ENCODE measurements at regions not wholly inside any gene's neighbourhood (a gene's known extent, or its start where the extent isn't known, plus 50 kb on each side); places are given as distances from the start of the nearest gene placed in this dataset.

DNA sequence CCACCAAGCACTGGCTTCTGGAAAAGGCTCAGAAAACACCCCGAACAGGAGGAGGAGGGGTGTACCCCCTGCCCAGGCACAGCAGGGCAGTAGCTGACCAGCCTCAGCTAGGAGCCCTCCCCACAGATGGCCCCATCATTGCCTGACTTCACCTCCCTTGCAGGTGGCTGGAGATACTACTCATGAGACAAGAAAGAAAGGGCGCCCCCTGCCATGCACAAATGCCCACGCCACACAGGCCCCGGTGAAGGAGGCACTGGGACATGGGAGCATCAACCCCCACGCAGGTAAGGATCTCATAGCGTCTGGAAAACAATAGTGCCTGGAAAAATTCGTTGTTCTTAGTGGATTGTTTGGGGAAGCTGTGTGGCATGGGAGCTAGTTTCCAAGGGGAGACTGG, 240.6 kb downstream of the TFCP2L1 start:
- no peak for TF ChIP-seq EP300 (IDR thresholded peaks at IDR 0.05)
- TF ChIP-seq POLR2A (IDR thresholded peaks at IDR 0.05): no peak
- TF ChIP-seq, protein P1, sequence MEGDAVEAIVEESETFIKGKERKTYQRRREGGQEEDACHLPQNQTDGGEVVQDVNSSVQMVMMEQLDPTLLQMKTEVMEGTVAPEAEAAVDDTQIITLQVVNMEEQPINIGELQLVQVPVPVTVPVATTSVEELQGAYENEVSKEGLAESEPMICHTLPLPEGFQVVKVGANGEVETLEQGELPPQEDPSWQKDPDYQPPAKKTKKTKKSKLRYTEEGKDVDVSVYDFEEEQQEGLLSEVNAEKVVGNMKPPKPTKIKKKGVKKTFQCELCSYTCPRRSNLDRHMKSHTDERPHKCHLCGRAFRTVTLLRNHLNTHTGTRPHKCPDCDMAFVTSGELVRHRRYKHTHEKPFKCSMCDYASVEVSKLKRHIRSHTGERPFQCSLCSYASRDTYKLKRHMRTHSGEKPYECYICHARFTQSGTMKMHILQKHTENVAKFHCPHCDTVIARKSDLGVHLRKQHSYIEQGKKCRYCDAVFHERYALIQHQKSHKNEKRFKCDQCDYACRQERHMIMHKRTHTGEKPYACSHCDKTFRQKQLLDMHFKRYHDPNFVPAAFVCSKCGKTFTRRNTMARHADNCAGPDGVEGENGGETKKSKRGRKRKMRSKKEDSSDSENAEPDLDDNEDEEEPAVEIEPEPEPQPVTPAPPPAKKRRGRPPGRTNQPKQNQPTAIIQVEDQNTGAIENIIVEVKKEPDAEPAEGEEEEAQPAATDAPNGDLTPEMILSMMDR (IDR thresholded peaks at IDR 0.05): no peak
- Histone ChIP-seq H3K36me3 (no peaks in the 10 kb centered on the region), H3K4me1 (ENCODE audit: insufficient read depth) (no peaks in the 10 kb centered on the region), H3K27me3 (no peaks in the 10 kb centered on the region), H3K9me3 (no peaks in the 10 kb centered on the region), H3K4me3 (no peak overlapping the region), H3K27ac (no peak overlapping the region)
- DNase-seq: no peak
- 68 to 79% (median 75%) methylated on average over 7 of the region's 7 CpGs for WGBS, 3 donors
- intact Hi-C loops (cut with DNase I): no loop called here

GRCh38 chr2:121045245-121045644, 239.8 kb downstream of the TFCP2L1 start:
- WGBS, 3 donors: 92 to 95% (median 94%) methylated on average over 8 to 11 of the region's 11 CpGs

DNA sequence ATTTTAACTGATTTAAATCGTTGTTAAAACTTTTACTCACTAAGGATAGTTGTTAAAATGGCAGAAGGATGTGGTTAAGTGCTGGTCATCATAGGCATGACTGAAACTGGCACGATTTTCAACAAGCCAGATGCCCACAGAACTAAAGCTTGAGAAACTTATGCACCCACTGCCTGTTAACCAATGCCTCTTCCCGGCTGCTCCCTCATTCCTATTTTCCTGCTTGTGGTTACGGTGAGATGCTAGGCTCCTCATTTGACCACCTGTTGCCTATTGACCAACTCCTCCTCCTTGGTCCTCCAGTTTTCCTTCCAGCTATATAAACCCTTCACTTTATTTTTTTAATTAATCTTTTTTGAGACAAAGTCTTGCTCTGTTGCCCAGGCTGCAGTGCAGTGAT, 238.7 kb downstream of the TFCP2L1 start:
- H3K27ac ChIP-seq: no peak overlapping the region
- intact Hi-C loops (cut with DNase I): no loop called here
- no peaks in the 10 kb centered on the region for H3K4me1 ChIP-seq (ENCODE audit: insufficient read depth)
- H3K9me3 ChIP-seq: no peaks in the 10 kb centered on the region
- TF ChIP-seq POLR2A (IDR thresholded peaks at IDR 0.05) (no peak), EP300 (IDR thresholded peaks at IDR 0.05) (no peak)
- TF ChIP-seq, protein P1 (IDR thresholded peaks at IDR 0.05): no peak
- no peak overlapping the region for H3K4me3 ChIP-seq
- H3K36me3 ChIP-seq: no peaks in the 10 kb centered on the region
- DNase-seq: no peak
- WGBS, 3 donors: 67 to 81% (median 70%) methylated on average over 4 of the region's 4 CpGs
- H3K27me3 ChIP-seq: no peaks in the 10 kb centered on the region

More at GRCh38 chr2:121045245-121045644, 239.8 kb downstream of the TFCP2L1 start:
- Histone ChIP-seq H3K36me3 (no peaks in the 10 kb centered on the region), H3K4me1 (ENCODE audit: insufficient read depth) (no peaks in the 10 kb centered on the region), H3K27me3 (no peaks in the 10 kb centered on the region), H3K4me3 (no peak overlapping the region), H3K27ac (no peak overlapping the region), H3K9me3 (no peaks in the 10 kb centered on the region)
- DNase-seq: no peak
- TF ChIP-seq EP300 (IDR thresholded peaks at IDR 0.05) (no peak), POLR2A (IDR thresholded peaks at IDR 0.05) (no peak)
- TF ChIP-seq, protein P1 (IDR thresholded peaks at IDR 0.05): no peak
- intact Hi-C loops (cut with DNase I): no loop called here

DNA sequence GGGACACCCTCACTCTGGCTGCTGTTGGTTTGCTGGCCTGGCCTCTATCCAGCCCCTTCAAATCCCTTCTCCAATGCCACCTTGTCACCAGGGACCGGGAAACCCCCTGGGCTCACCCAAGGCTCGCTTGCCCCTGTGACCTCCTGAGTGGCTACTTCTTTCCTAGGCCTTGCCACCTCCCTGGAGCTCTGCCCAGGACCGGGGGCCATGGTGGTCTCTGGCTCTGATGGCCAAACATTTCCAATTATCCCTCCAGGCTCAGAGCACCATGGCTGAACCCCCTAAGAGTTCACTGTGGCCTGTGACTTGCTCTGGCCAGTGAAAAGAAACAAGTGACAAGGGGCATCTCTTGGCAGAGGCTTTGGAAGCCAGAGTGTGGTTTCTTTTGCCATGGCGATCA, 237.6 kb downstream of the TFCP2L1 start:
- no peak overlapping the region for H3K27ac ChIP-seq
- intact Hi-C loops (cut with DNase I): no loop called here
- H3K9me3 ChIP-seq: no peaks in the 10 kb centered on the region
- H3K4me3 ChIP-seq: no peak overlapping the region
- no peak for DNase-seq
- H3K36me3 ChIP-seq: no peaks in the 10 kb centered on the region
- no peaks in the 10 kb centered on the region for H3K4me1 ChIP-seq (ENCODE audit: insufficient read depth)
- no peak for TF ChIP-seq EP300 (IDR thresholded peaks at IDR 0.05)
- TF ChIP-seq POLR2A (IDR thresholded peaks at IDR 0.05): no peak
- TF ChIP-seq, protein P1 (IDR thresholded peaks at IDR 0.05): no peak
- no peaks in the 10 kb centered on the region for H3K27me3 ChIP-seq
- 93 to 94% (median 93%) methylated on average over 4 of the region's 4 CpGs for WGBS, 3 donors

GRCh38 chr2:121049131-121049530, 235.9 kb downstream of the TFCP2L1 start:
- no peaks in the 10 kb centered on the region for H3K27me3 ChIP-seq
- 86 to 100% (median 92%) methylated on average over 2 of the region's 2 CpGs for WGBS, 3 donors
- no peak for DNase-seq
- TF ChIP-seq, protein P1 (IDR thresholded peaks at IDR 0.05): no peak
- TF ChIP-seq POLR2A (IDR thresholded peaks at IDR 0.05) (no peak), EP300 (IDR thresholded peaks at IDR 0.05) (no peak)
- intact Hi-C loops (cut with DNase I): no loop called here
- no peak overlapping the region for H3K27ac ChIP-seq
- H3K4me3 ChIP-seq: no peak overlapping the region
- H3K4me1 ChIP-seq (ENCODE audit: insufficient read depth): no peaks in the 10 kb centered on the region
- H3K36me3 ChIP-seq: no peaks in the 10 kb centered on the region
- no peaks in the 10 kb centered on the region for H3K9me3 ChIP-seq

Measured in ovary (tissue), 7 donors.